T-helper 2 cell (primary cell): ENCODE measurements at regions not wholly inside any gene's neighbourhood (a gene's known extent, or its start where the extent isn't known, plus 50 kb on each side); places are given as distances from the start of the nearest gene placed in this dataset.
"Not testable (repeated sequence)": the region's sequence is repeated elsewhere in the genome, so short reads cannot be mapped to it uniquely, and the experiment has no call there.

Experiments
- DNase-seq, 5 experiments: peaks; one replicate each; pipeline versions ENCODE4 v3.0.0 to v3.0.0-alpha.2; 2012 to 2022

DNA sequence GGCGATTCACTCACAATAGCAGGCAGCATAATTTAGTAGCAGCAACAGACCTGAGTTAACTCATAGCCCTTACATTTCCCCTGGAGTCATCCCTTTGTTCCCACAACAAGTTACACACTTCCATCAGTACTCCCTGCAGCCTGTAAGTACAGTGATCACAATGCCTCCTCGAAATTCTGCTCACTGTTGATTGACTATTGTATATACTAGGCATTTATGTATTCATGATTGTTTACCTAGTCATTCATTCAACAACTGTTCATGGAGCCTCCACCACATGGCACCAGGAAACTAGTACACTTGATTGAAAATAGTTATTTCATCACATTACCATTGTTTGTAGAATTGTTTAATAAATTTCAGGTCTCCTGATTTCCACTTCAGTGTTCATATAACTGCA lies 71.4 kb upstream of the P3H2 start:
- no peak for DNase-seq

- DNase-seq, result no peak
Measured at GRCh38 chr3:190188197-190188596, 67.5 kb upstream of the P3H2 start.

DNA sequence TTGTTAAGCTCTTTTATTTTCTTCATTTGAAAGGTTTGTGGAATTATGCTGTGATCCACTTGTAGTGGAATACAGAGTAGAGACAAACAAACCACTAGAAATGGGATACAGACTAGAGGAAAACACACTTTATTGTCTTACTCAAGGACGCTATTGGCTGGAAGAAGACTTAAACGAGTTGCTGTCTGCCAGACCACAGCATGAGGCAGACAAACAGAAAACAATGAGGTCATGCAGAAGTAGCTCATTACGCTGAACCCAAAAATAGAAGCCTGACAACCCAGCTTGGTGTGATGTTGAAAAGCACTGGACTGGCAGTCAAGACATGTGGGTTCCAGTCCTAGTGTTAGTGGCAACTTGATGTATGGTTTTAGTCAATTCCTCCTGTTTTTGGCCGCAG lies 62.4 kb upstream of the P3H2 start:
- no peak for DNase-seq

DNA sequence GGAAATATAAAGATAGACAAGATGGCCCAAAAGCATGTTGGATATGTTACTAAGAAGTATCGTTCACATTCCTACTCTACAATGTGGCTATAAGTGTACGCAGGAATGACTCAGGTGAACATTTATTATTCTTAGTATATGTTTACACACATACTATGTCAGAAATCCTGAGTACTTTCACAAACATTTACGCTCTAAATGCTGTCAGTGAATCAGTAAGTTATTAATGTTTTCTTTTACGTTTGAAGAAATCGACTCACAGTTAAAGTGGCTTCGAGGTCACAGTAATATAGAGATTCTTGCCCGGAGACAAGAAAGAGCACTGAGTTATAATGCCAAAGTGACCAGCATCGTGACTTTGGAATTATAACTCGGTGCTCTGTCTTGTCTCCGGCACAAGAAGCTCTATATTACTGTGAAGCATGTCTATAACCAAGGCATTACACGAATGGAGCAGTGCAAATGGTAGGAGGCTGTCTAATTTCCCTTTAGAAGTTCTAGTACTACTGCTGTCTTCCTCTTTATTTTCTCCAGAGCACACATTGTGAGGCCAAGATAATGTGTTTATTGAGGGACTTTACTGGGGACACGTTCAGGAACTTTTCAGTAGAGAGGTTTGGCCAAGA lies 61.8 kb upstream of the P3H2 start:
- no peak for DNase-seq

DNA sequence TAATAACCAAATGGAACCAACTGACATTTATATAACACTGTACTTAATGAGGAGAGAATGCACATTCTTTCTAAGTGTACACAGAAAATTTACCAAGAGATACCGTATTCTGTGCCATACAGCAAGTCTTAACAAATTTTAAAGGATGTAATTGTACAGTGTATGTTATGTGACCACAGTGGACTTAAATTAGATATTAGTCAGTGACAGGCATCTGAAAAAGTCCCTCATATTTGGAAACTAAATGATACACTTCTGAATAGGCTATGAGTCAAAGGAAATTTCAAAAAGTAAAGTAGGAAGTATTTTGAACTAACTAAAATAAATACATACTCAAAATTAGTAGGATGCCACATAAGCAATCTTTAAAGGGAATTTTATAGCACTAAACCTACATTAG lies 59.6 kb upstream of the P3H2 start:
- no peak for DNase-seq

- DNase-seq, result no peak
Measured at GRCh38 chr3:190178779-190179178, 58.1 kb upstream of the P3H2 start.

- DNase-seq, result not testable (repeated sequence)
Measured at GRCh38 chr3:190176933-190177525, 56.3 kb upstream of the P3H2 start.

DNA sequence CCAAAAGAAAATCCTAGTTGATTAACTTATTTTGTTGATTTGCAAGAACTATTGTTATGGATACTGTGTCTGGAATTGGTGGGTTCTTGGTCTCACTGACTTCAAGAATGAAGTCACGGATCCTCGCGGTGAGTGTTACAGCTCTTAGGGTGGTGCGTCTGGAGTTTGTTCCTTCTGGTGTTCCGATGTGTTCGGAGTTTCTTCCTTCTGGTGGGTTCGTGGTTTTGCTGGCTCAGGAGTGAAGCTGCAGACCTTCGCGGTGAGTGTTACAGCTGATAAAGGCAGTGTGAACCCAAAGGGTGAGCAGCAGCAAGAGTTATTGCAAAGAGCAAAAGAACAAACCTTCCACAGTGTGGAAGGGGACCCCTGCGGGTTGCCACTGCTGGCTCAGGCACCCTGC lies 55.4 kb upstream of the P3H2 start:
- not testable (repeated sequence) for DNase-seq

DNA sequence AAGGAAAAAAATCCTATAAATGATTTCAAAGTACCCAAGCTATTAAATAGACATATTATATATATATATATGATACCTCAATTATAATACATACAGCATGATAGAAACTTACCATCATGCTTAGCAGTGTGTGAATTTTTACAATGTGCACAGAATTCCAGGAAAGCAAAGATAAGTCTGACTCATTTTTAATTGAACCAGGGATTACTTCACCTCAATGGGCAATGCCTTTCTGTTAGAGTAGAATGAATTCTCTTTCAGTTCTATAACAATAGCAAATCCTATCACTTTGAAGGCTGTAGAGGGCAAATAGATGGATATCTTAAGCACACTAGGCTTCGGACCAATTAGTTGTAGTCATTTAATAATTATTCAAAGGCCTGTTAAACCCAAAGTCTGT lies 54.8 kb upstream of the P3H2 start:
- DNase-seq, result no peak

- no peak for DNase-seq
Measured at GRCh38 chr3:190174471-190174870, 53.8 kb upstream of the P3H2 start.

DNA sequence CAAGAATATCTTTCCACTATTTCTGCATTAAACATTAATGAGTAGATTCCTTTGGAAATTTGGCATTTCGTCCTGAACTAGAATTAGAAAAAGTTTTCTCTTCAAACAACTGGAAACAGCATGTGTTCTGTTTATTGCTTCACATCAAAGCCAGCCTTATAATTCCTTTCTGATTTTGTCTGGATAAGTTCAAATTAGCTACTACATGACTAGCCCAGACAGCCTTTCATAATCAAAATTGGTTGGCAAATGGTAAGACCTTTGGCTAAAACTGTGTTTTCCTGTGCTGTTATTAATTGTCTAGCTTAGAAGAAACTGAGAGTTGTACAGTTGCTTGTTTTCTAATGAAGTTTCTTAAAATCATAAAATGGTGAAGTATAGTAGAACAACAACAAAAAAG lies 52.7 kb upstream of the P3H2 start:
- DNase-seq, result no peak

DNA sequence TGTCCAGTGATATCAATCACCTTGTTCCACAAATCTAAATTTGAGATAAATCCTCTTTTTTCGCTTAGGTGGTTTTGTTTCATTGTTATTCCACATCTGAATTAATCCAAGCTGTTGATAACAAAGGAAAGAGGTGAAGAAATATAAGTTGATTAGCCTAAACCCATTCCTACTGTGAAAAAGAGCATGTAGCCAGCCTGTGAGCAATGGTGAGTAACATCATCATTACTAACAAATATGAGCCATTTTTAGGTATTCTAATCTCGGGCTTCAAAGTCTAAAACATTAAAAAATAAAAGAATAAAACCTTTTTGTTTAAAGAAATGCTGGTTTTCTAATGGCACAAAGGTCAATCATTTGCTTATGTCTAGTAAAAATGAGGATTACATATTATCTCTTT lies 52.1 kb upstream of the P3H2 start:
- no peak for DNase-seq
